ENCODE measurements at regions not wholly inside any gene's neighbourhood (a gene's known extent, or its start where the extent isn't known, plus 50 kb on each side); places are given as distances from the start of the nearest gene placed in this dataset.

DNA sequence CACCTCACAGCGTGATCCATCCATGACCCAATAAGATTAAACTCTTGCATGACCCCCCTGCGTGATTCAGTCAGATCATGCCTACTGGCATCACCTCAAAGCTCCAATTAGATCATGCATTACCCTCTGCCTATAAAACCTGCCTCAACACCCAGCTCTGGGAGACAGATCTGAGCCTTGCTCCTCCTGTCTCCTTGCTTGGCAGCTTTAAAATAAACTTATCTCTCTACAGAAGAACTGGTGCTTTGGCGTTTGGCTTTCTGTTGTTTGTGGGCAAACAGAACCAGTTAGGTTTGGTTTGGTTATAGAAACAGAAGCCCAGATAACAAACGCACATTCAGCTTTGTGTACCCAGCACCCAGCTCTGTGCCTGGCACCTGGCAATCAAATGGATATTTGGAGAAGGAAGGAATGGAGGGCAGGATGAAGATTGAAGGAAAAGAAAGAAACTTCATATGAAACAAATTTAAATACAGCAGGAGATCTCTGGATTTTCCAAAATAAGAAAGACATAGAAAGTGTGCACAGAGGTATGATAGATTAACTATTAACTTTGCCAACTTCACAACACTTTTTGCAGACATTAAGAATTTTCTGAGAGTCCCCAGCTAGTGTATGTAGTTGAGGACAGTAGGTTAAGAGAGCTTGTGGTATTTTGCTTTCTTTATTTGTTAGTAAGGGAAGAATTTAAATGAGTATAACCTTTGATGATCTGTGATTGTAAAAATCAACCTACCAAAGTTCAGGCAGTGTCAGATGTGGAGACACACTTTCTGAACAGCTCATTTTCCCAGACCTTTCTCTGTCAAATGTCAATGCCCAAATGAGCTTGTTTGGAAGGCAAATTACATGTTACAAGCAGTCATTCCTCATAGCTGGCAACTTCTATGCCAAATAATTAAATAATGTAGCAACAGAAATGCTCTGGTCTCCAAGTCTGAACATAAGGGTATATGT, 102.1 kb upstream of the ASTN2 start:
- no peak for TF ChIP-seq CTCF (conservative IDR thresholded peaks at IDR 0.05; ENCODE audit: low read depth, low read length)
- H3K4me3 ChIP-seq (ENCODE audit: low read depth, low read length) = no peak overlapping the region

GRCh38 chr9:117511852-117512481, 97.1 kb upstream of the ASTN2 start:
- H3K4me3 ChIP-seq (ENCODE audit: low read depth, low read length) = no peak overlapping the region
- no peak for TF ChIP-seq CTCF (conservative IDR thresholded peaks at IDR 0.05; ENCODE audit: low read depth, low read length)
- DNase-seq (ENCODE audit: low read depth) = no peak

More for the DNA sequence above, 102.1 kb upstream of the ASTN2 start:
- DNase-seq (ENCODE audit: low read depth) = no peak

GRCh38 chr9:117496307-117496706, 81.5 kb upstream of the ASTN2 start:
- DNase-seq (ENCODE audit: low read depth) = no peak
- H3K4me3 ChIP-seq (ENCODE audit: low read depth, low read length) = no peak overlapping the region
- no peak for TF ChIP-seq CTCF (conservative IDR thresholded peaks at IDR 0.05; ENCODE audit: low read depth, low read length)

GRCh38 chr9:117494401-117495090, 79.7 kb upstream of the ASTN2 start:
- H3K4me3 ChIP-seq (ENCODE audit: low read depth, low read length) = peak overlapping the region; percentile 33
- TF ChIP-seq CTCF (conservative IDR thresholded peaks at IDR 0.05; ENCODE audit: low read depth, low read length) = no peak
- DNase-seq (ENCODE audit: low read depth) = no peak

DNA sequence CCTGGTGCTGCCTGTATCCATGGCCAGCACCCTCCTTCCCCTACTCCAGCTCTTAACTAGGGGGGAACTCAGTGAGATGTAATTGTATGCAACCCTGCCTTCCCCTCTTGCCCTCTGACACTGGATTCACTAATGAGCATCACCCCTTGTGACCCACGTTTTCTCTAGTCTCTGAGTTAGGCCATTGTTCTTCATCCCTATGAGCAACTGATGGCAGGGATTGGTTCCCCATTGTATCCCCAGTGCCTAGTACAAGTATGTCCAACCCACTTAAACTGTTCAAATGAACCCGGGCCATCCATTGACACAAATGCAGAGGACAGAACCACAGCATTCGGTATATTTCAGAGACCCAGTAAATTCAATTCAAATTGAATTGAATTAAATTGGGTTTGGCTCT, 77.6 kb upstream of the ASTN2 start:
- H3K4me3 ChIP-seq (ENCODE audit: low read depth, low read length) = no peak overlapping the region
- DNase-seq (ENCODE audit: low read depth) = no peak
- TF ChIP-seq CTCF (conservative IDR thresholded peaks at IDR 0.05; ENCODE audit: low read depth, low read length) = no peak

DNA sequence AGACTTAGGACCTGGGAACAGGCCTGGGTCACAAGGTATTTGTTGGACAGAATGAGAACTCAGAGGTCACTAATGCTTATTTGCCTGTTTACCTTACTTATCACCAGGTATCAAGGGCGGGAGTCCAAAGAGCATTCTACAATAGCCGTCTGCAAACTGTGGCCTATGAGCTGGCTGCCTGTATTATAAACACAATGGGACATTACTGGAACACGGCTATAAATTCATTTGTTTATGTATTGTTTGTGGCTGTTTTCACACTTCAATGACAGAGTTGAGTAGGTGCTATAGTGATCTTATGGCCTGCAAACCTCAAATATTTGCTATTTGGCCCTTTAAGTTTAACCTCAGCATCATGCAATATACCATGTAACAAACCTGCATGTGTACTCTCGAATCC, 76.6 kb upstream of the ASTN2 start:
- no peak for DNase-seq (ENCODE audit: low read depth)
- H3K4me3 ChIP-seq (ENCODE audit: low read depth, low read length) = no peak overlapping the region
- no peak for TF ChIP-seq CTCF (conservative IDR thresholded peaks at IDR 0.05; ENCODE audit: low read depth, low read length)
